ENCODE measurements at regions not wholly inside any gene's neighbourhood (a gene's known extent, or its start where the extent isn't known, plus 50 kb on each side); places are given as distances from the start of the nearest gene placed in this dataset.
"Not testable (repeated sequence)": the region's sequence is repeated elsewhere in the genome, so short reads cannot be mapped to it uniquely, and the experiment has no call there.

- TF ChIP-seq, protein P1, sequence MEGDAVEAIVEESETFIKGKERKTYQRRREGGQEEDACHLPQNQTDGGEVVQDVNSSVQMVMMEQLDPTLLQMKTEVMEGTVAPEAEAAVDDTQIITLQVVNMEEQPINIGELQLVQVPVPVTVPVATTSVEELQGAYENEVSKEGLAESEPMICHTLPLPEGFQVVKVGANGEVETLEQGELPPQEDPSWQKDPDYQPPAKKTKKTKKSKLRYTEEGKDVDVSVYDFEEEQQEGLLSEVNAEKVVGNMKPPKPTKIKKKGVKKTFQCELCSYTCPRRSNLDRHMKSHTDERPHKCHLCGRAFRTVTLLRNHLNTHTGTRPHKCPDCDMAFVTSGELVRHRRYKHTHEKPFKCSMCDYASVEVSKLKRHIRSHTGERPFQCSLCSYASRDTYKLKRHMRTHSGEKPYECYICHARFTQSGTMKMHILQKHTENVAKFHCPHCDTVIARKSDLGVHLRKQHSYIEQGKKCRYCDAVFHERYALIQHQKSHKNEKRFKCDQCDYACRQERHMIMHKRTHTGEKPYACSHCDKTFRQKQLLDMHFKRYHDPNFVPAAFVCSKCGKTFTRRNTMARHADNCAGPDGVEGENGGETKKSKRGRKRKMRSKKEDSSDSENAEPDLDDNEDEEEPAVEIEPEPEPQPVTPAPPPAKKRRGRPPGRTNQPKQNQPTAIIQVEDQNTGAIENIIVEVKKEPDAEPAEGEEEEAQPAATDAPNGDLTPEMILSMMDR (IDR thresholded peaks at IDR 0.05; ENCODE audit: control extremely low read depth, extremely low read depth, low read depth, missing control alignments): no peak
- POLR2A ChIA-PET: no interaction called here
- DNase-seq (ENCODE audit: extremely low spot score): no peak
- CTCF ChIA-PET: interaction anchor here (0.8 to 1.0 kb wide), 2 partner anchors 17 to 20 kb away, joined by 3 read pairs; no protein-coding TSS in a partner anchor
Observed at GRCh38 chr2:200119236-200119635, 163.9 kb downstream of the MAIP1 start.

GRCh38 chr2:200121931-200122330, 166.5 kb downstream of the MAIP1 start:
- ChIA-PET POLR2A (no interaction called here), CTCF (interaction anchor here (0.9 to 1.4 kb wide), 3 partner anchors 13 to 17 kb away, joined by 3 to 4 read pairs (median 3); no protein-coding TSS in a partner anchor)
- DNase-seq (ENCODE audit: extremely low spot score): no peak
- TF ChIP-seq, protein P1 (IDR thresholded peaks at IDR 0.05; ENCODE audit: control extremely low read depth, extremely low read depth, low read depth, missing control alignments): no peak

GRCh38 chr2:200122683-200123082, 167.3 kb downstream of the MAIP1 start:
- DNase-seq (ENCODE audit: extremely low spot score): no peak
- POLR2A ChIA-PET: no interaction called here
- CTCF ChIA-PET: interaction anchor here (1.4 kb wide), 1 partner anchor 18 kb away, joined by 3 read pairs; no protein-coding TSS in a partner anchor
- TF ChIP-seq, protein P1 (IDR thresholded peaks at IDR 0.05; ENCODE audit: control extremely low read depth, extremely low read depth, low read depth, missing control alignments): no peak

DNA sequence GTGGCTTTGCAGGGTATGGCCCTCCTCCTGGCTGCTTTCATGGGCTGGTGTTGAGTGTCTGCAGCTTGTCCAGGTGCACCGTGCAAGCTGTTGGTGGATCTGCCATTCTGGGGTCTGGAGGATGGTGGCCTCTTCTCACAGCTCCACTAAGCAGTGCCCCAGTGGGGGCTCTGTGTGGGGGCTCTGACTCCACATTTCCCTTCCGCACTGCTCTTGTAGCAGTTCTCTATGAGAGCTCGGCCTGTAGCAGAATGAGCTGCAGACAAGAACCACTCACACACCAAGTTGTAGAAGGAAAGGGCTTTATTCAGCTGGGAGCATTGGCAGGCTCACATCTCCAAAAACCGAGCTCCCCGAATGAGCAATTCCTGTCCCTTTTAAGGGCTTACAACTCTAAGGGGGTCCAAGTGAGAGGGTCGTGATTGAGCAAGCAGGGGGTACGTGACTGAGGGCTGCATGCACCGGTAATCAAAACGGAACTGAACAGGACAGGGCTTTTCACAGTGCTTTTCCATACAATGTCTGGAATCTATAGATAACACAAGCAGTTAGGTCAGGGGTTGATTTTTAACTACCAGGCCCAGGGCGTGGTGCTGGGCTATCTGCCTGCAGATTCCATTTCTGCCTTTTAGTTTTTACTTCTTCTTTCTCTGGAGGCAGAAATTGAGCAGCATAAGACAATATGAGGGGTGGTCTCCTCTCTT, 169.4 kb downstream of the MAIP1 start:
- DNase-seq (ENCODE audit: extremely low spot score); POLR2A ChIA-PET: not testable (repeated sequence)
- CTCF ChIA-PET: interaction anchor here (1.4 kb wide), 1 partner anchor 11 kb away, joined by 3 read pairs; no protein-coding TSS in a partner anchor

DNA sequence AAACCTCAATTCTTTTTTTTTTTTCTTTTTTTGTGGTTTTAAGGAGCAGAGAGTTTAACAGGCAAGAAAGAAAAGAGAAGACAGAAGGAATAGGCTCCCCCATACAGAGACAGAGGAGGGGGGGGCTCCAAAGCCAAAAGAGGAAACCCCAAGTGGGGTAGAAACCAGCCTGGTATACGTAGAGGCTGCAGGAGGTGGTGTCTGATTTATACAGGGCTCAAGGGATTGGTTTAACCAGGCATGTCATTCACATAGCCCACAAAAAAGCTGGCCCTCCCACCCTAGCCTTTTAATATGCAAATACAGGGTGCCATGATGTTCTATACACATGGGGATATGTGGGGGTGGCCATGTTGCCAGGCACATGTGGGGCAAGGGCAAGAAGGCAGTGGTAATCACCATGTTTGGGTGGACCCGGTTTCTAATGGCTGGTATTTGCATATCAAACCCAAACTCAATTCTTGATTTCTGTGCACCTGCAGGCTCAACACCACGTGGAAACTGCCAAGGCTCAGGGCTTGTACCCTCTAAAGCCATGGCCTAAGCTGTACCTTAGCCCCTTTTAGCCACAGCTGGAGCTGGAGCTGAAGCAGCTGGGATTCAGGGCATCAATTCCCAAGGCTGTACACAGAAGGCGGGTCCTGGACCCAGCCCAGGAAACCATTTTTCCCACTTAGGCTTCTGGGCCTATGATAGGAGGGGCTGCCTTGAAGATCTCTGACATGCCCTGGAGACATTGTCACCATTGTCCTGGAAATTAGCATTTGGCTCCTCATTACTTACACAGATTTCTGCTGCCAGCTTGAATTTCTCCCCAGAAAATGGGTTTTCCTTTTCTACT, 170.3 kb downstream of the MAIP1 start:
- POLR2A ChIA-PET: no interaction called here
- CTCF ChIA-PET: interaction anchor here (1.4 kb wide), 1 partner anchor 10 kb away, joined by 3 read pairs; no protein-coding TSS in a partner anchor

GRCh38 chr2:200126285-200126670, 170.9 kb downstream of the MAIP1 start:
- DNase-seq (ENCODE audit: extremely low spot score); POLR2A ChIA-PET; CTCF ChIA-PET: not testable (repeated sequence)

More for the DNA sequence above, 170.3 kb downstream of the MAIP1 start:
- TF ChIP-seq, protein P1 (IDR thresholded peaks at IDR 0.05; ENCODE audit: control extremely low read depth, extremely low read depth, low read depth, missing control alignments): no peak
- DNase-seq (ENCODE audit: extremely low spot score): no peak

- DNase-seq (ENCODE audit: extremely low spot score); POLR2A ChIA-PET: not testable (repeated sequence)
- CTCF ChIA-PET: interaction anchor here (1.0 kb wide), 1 partner anchor 11 kb away, joined by 3 read pairs; no protein-coding TSS in a partner anchor
Observed at GRCh38 chr2:200126680-200127079, 171.3 kb downstream of the MAIP1 start.

GRCh38 chr2:200127848-200128247, 172.5 kb downstream of the MAIP1 start:
- DNase-seq (ENCODE audit: extremely low spot score): no peak
- CTCF ChIA-PET: no interaction called here
- POLR2A ChIA-PET: no interaction called here
- TF ChIP-seq, protein P1 (IDR thresholded peaks at IDR 0.05; ENCODE audit: control extremely low read depth, extremely low read depth, low read depth, missing control alignments): no peak

All from GM10248 (cell line).